Panc1 (cell line): ENCODE measurements at regions not wholly inside any gene's neighbourhood (a gene's known extent, or its start where the extent isn't known, plus 50 kb on each side); places are given as distances from the start of the nearest gene placed in this dataset.

Source experiments
- ATAC-seq: fragments of 200-7000 bp; cut with Tn5 transposase; 2 replicates; pipeline ENCODE4 v1.9.1; 2020; ENCODE audit warnings: mild to moderate bottlenecking, moderate library complexity
- BruUV-seq: library from RNA; stranded (reverse); fragments of 400-500 nt; replicated peaks from 2 replicates; lab custom pipeline; 2021; lab: Mats Ljungman, UMichigan
- CTCF ChIA-PET: fragments of 300-600 bp; sonication (Branson Sonifier 250); formaldehyde crosslinking; loops from one replicate; lab custom pipeline; 2022; ENCODE audit warnings: antibody characterized with exemption; lab: Charles Lee
- POLR2A ChIA-PET: fragments of 300-600 bp; sonication (Branson Sonifier 250); formaldehyde crosslinking; loops from one replicate; lab custom pipeline; 2022; ENCODE audit warnings: antibody characterized with exemption; lab: Charles Lee
- DNase-seq: peaks from one replicate; pipeline ENCODE4 v3.0.0-alpha.2; 2010; ENCODE audit warnings: low read depth, low spot score
- H3K27ac ChIP-seq: 2 replicates; pipeline ENCODE4 v1.5.1; 2011; ENCODE audit warnings: mild to moderate bottlenecking, low read length, inconsistent platforms
- H3K27me3 ChIP-seq: fragments of 200-500 bp; sonication (Bioruptor generic); 2 replicates; pipeline ENCODE4 v1.6.0; 2014; ENCODE audit warnings: low read length, inconsistent platforms; ENCODE audit not compliant: control insufficient read depth, insufficient read depth
- H3K36me3 ChIP-seq: fragments of 200-500 bp; sonication (Bioruptor generic); 2 replicates; pipeline ENCODE4 v1.5.1; 2014; ENCODE audit warnings: inconsistent platforms, mild to moderate bottlenecking, low read length, moderate library complexity; ENCODE audit not compliant: control insufficient read depth, insufficient read depth
- H3K4me1 ChIP-seq: 2 replicates; pipeline ENCODE4 v1.5.1; 2011; ENCODE audit warnings: inconsistent platforms, mild to moderate bottlenecking, low read length, moderate library complexity; ENCODE audit not compliant: control insufficient read depth, insufficient read depth
- H3K4me3 ChIP-seq, 2 experiments: 2 replicates each; pipeline ENCODE4 v1.5.1; 2011 to 2012; ENCODE audit warnings: low read depth in 2 of 2, low read length in 2 of 2, mild to moderate bottlenecking in 2 of 2, inconsistent platforms in 1 of 2, moderate library complexity in 1 of 2
- H3K9me3 ChIP-seq: fragments of 200-500 bp; sonication (Bioruptor generic); 2 replicates; pipeline ENCODE4 v1.5.1; 2014; ENCODE audit warnings: low read depth, mild to moderate bottlenecking, inconsistent platforms, low read length, moderate library complexity; ENCODE audit not compliant: control insufficient read depth, insufficient read depth
- CTCF ChIP-seq: fragments of 450-650 bp; IDR thresholded peaks from 2 replicates; pipeline ENCODE4 v1.5.1; 2017; ENCODE audit warnings: mild to moderate bottlenecking
- POLR2AphosphoS5 ChIP-seq: IDR thresholded peaks from 2 replicates; pipeline ENCODE4 v1.6.1; 2012; ENCODE audit warnings: mild to moderate bottlenecking, low read depth, low read length, moderate library complexity
- REST ChIP-seq, 2 experiments: IDR thresholded peaks; 2 replicates each; pipeline ENCODE4 v1.6.1; 2011 to 2012; ENCODE audit warnings: low read depth in 2 of 2, control low read depth in 1 of 2, low read length in 1 of 2, mild to moderate bottlenecking in 1 of 2, moderate library complexity in 1 of 2; ENCODE audit not compliant: insufficient read depth in 1 of 2
- SIN3A ChIP-seq: IDR thresholded peaks from 2 replicates; pipeline ENCODE4 v1.6.1; 2012; ENCODE audit warnings: low read depth, mild to moderate bottlenecking, low read length, moderate library complexity, borderline replicate concordance; ENCODE audit not compliant: insufficient read depth
- TCF7L2 ChIP-seq: IDR thresholded peaks from 2 replicates; pipeline ENCODE4 v1.6.1; 2011; ENCODE audit warnings: mild to moderate bottlenecking, low read depth, low read length, inconsistent platforms
- in situ Hi-C: cut with HindIII; loops from 2 replicates; pipeline ENCODE4 v1.10.0; 2016; ENCODE audit warnings: low sequenced_read_pairs, low pct_unique_long_range_greater_than_20kb
- intact Hi-C: fragments of 100-400 bp; cut with micrococcal nuclease; formaldehyde crosslinking; loops from one replicate; pipeline ENCODE4 v1.10.0; 2022; ENCODE audit not compliant: unreplicated experiment

GRCh38 chr21:43299441-43300277 lies 127.3 kb downstream of the SIK1 start:
- ATAC-seq (no peak), DNase-seq (no peak)
- CTCF ChIA-PET = no interaction called here
- Histone ChIP-seq H3K36me3 (no peaks in the 10 kb centered on the region), H3K4me1 (no peaks in the 10 kb centered on the region), H3K27me3 (no peaks in the 10 kb centered on the region), H3K9me3 (no peaks in the 10 kb centered on the region), H3K4me3 (no peak overlapping the region), H3K27ac (no peak overlapping the region)
- intact Hi-C loops (no loop called here), in situ Hi-C loops (no loop called here)
- TF ChIP-seq REST (IDR thresholded peaks at IDR 0.05; ENCODE audit: insufficient read depth in 1 of 2, low read depth in 2 of 2, low read length in 1 of 2) (no peak), CTCF (no peak), POLR2AphosphoS5 (no peak), TCF7L2 (no peak), SIN3A (no peak)
- POLR2A ChIA-PET = no interaction called here
- BruUV-seq = no TSS peak

- ATAC-seq (no peak), DNase-seq (no peak)
- no peak overlapping the region for H3K4me3 ChIP-seq
- ChIA-PET CTCF (no interaction called here), POLR2A (no interaction called here)
- no peak overlapping the region for H3K27ac ChIP-seq
- no peaks in the 10 kb centered on the region for H3K27me3 ChIP-seq
- BruUV-seq = no TSS peak
- in situ Hi-C loops (no loop called here), intact Hi-C loops (no loop called here)
- no peaks in the 10 kb centered on the region for H3K9me3 ChIP-seq
- H3K4me1 ChIP-seq = no peaks in the 10 kb centered on the region
- TF ChIP-seq POLR2AphosphoS5 = no peak
- H3K36me3 ChIP-seq = no peaks in the 10 kb centered on the region
Observed at GRCh38 chr21:43298546-43299440, 128.1 kb downstream of the SIK1 start.
